ENCODE measurements at regions not wholly inside any gene's neighbourhood (a gene's known extent, or its start where the extent isn't known, plus 50 kb on each side); places are given as distances from the start of the nearest gene placed in this dataset.

DNA sequence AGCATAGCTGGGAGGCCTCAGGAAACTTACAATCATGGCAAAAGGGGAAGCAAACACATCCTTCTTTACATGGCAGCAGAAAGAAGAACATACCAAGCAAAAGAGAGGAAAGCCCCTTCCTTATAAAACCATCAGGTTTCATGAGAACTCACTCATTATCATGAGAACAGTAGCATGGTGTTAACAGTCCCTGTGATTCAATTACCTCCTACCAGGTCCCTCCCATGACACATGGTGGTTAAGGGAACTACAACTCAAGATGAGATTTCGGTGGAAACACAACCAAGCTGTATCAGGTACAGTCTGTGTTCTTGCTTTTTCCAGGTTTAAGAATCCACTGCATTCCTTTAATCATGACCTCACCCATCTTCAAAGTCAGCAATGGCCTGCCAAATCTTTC, 514.2 kb downstream of the KCTD16 start:
- H3K9me3 ChIP-seq (replicated peaks): peaks cover 28% of the 10 kb centered on the region
- TF ChIP-seq, protein P1, sequence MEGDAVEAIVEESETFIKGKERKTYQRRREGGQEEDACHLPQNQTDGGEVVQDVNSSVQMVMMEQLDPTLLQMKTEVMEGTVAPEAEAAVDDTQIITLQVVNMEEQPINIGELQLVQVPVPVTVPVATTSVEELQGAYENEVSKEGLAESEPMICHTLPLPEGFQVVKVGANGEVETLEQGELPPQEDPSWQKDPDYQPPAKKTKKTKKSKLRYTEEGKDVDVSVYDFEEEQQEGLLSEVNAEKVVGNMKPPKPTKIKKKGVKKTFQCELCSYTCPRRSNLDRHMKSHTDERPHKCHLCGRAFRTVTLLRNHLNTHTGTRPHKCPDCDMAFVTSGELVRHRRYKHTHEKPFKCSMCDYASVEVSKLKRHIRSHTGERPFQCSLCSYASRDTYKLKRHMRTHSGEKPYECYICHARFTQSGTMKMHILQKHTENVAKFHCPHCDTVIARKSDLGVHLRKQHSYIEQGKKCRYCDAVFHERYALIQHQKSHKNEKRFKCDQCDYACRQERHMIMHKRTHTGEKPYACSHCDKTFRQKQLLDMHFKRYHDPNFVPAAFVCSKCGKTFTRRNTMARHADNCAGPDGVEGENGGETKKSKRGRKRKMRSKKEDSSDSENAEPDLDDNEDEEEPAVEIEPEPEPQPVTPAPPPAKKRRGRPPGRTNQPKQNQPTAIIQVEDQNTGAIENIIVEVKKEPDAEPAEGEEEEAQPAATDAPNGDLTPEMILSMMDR (IDR thresholded peaks at IDR 0.05; ENCODE audit: borderline replicate concordance): no peak
- DNase-seq: no peak
- intact Hi-C loops (cut with micrococcal nuclease): no loop called here
- H3K27ac ChIP-seq (replicated peaks): no peak overlapping the region
- no peaks in the 10 kb centered on the region for H3K4me1 ChIP-seq
- H3K36me3 ChIP-seq: no peaks in the 10 kb centered on the region
- no peaks in the 10 kb centered on the region for H3K27me3 ChIP-seq (ENCODE audit: low read depth)
- no peak overlapping the region for H3K4me3 ChIP-seq

DNA sequence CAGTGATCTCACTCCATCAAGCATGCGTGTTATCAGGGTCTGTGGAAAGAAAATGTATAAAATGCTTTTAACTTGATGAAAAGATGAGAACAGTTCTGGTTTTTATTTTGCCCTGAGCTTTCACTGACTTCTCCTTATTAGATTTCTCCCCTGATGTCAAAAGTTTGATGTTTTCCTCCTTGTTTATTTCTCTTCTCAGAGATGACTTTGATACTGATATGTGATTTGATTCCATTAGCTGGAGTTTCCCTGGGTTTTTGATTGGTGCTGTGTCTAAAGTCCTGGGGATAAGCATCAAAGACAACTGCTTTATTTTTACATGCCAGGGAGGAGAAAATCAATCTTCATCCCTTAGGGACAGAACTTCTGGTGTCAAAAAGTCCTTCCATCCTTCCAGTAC, 510.0 kb downstream of the KCTD16 start:
- no peak for DNase-seq
- Histone ChIP-seq H3K9me3 (replicated peaks) (peaks cover 10% of the 10 kb centered on the region), H3K27me3 (ENCODE audit: low read depth) (no peaks in the 10 kb centered on the region), H3K27ac (replicated peaks) (no peak overlapping the region), H3K4me3 (no peak overlapping the region), H3K36me3 (no peaks in the 10 kb centered on the region), H3K4me1 (no peaks in the 10 kb centered on the region)
- intact Hi-C loops (cut with micrococcal nuclease): no loop called here
- TF ChIP-seq, protein P1 (IDR thresholded peaks at IDR 0.05; ENCODE audit: borderline replicate concordance): no peak

DNA sequence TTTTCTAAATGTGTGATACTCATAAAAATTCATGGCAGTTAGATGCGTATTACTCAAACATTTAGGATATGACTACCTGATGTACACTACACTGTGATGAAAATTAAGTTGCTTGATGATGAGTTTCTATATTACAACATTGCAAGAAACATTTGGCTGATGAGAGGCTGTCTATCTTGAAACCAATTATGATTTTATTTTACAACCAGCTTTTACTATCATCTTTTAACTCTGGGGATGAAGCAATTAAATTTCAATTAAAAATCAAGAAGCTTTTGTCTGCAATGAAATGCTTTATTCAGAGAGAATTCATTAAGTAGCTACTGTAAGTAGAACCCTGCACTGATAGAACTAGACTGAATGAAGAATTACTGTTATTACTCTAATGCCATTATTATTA, 500.4 kb downstream of the KCTD16 start:
- intact Hi-C loops (cut with micrococcal nuclease): no loop called here

DNA sequence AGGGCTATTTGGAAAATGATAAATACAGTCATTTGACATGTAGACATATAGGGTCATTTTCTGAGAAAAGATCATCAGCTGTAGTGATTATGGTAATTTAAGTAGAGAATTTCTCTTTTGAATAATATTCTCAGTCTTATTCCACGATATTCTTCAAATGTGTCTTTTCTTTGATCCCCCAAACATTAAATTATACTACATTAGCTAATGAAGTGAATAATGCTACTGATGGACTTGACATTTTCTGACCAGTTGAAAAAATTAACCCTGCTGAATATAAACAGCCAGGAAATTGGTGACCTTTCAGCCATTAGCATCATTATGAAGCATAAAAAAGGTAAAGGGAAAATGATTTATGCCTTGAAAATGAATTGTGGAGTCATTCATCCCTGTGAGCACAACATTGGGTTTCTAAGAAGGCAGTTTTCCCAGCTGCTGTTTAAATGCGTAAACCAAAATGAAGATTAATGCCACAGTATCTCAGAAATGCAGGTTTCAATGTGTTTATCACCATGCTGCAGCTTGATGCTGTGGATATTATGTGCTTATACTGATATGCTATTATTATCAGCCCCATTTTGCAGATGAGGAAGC, 489.1 kb downstream of the KCTD16 start:
- Histone ChIP-seq H3K27ac (replicated peaks) (no peak overlapping the region), H3K9me3 (replicated peaks) (no peaks in the 10 kb centered on the region), H3K27me3 (ENCODE audit: low read depth) (no peaks in the 10 kb centered on the region), H3K4me1 (no peaks in the 10 kb centered on the region), H3K36me3 (no peaks in the 10 kb centered on the region), H3K4me3 (no peak overlapping the region)
- intact Hi-C loops (cut with micrococcal nuclease): no loop called here
- TF ChIP-seq, protein P1 (IDR thresholded peaks at IDR 0.05; ENCODE audit: borderline replicate concordance): no peak
- no peak for DNase-seq

More for the DNA sequence above, 500.4 kb downstream of the KCTD16 start:
- no peak overlapping the region for H3K27ac ChIP-seq (replicated peaks)
- H3K9me3 ChIP-seq (replicated peaks): no peaks in the 10 kb centered on the region
- H3K36me3 ChIP-seq: no peaks in the 10 kb centered on the region
- H3K4me1 ChIP-seq: no peaks in the 10 kb centered on the region
- no peaks in the 10 kb centered on the region for H3K27me3 ChIP-seq (ENCODE audit: low read depth)
- no peak overlapping the region for H3K4me3 ChIP-seq
- TF ChIP-seq, protein P1 (IDR thresholded peaks at IDR 0.05; ENCODE audit: borderline replicate concordance): no peak
- no peak for DNase-seq

DNA sequence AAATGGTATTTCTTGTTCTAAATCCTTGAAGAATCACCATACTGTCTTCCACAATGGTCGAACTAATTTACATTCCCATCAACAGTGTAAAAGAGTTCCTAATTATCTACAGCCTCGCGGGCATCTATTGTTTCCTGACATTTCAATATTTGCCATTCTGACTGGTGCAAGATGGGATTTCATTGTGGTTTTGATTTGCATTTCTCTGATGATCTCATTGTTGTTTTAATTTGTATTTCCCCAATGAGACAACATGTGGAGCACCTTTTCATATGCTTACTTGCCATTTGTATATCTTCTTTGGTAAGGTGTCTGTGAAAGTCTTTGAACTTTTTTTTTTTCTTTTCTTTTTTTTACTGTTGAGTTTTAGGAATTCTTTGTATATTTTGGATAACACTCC, 473.6 kb downstream of the KCTD16 start:
- Histone ChIP-seq H3K27ac (replicated peaks) (no peak overlapping the region), H3K36me3 (no peaks in the 10 kb centered on the region), H3K9me3 (replicated peaks) (peaks cover 21% of the 10 kb centered on the region), H3K4me3 (no peak overlapping the region), H3K27me3 (ENCODE audit: low read depth) (no peaks in the 10 kb centered on the region), H3K4me1 (no peaks in the 10 kb centered on the region)
- TF ChIP-seq, protein P1 (IDR thresholded peaks at IDR 0.05; ENCODE audit: borderline replicate concordance): no peak
- intact Hi-C loops (cut with micrococcal nuclease): no loop called here
- DNase-seq: no peak
